ENCODE measurements at regions not wholly inside any gene's neighbourhood (a gene's known extent, or its start where the extent isn't known, plus 50 kb on each side); places are given as distances from the start of the nearest gene placed in this dataset.

GRCh38 chr6:23045280-23045679 is 475.9 kb downstream of the HDGFL1 start:
- Histone ChIP-seq H3K4me1 (ENCODE audit: control insufficient read depth, insufficient read depth, low read length) (no peaks in the 10 kb centered on the region), H3K4me3 (ENCODE audit: low read depth, low read length) (no peak overlapping the region), H3K9ac (ENCODE audit: low read length) (no peak overlapping the region), H3K27ac (ENCODE audit: low read depth, low read length) (no peak overlapping the region), H3K9me3 (ENCODE audit: control insufficient read depth, insufficient read depth, low read depth, low read length) (peaks cover 3% of the 10 kb centered on the region; the same call in 1 of the 2 replicates), H3K27me3 (ENCODE audit: control insufficient read depth, insufficient read depth, low read length) (no peaks in the 10 kb centered on the region), H3K36me3 (ENCODE audit: control insufficient read depth, insufficient read depth, low read length) (no peaks in the 10 kb centered on the region)

- Histone ChIP-seq H3K9ac (ENCODE audit: low read length) (no peak overlapping the region), H3K27ac (ENCODE audit: low read depth, low read length) (no peak overlapping the region), H3K9me3 (ENCODE audit: control insufficient read depth, insufficient read depth, low read depth, low read length) (peaks cover 32% of the 10 kb centered on the region), H3K4me3 (ENCODE audit: low read depth, low read length) (no peak overlapping the region), H3K4me1 (ENCODE audit: control insufficient read depth, insufficient read depth, low read length) (no peaks in the 10 kb centered on the region), H3K27me3 (ENCODE audit: control insufficient read depth, insufficient read depth, low read length) (no peaks in the 10 kb centered on the region), H3K36me3 (ENCODE audit: control insufficient read depth, insufficient read depth, low read length) (no peaks in the 10 kb centered on the region)
These were observed 486.2 kb downstream of the HDGFL1 start for GRCh38 chr6:23055523-23055922.

- H3K9ac ChIP-seq (ENCODE audit: low read length) = no peak overlapping the region
- no peaks in the 10 kb centered on the region for H3K27me3 ChIP-seq (ENCODE audit: control insufficient read depth, insufficient read depth, low read length)
- H3K4me1 ChIP-seq (ENCODE audit: control insufficient read depth, insufficient read depth, low read length) = no peaks in the 10 kb centered on the region
- no peak overlapping the region for H3K4me3 ChIP-seq (ENCODE audit: low read depth, low read length)
- peaks cover 22% of the 10 kb centered on the region; the same call in 1 of the 2 replicates for H3K9me3 ChIP-seq (ENCODE audit: control insufficient read depth, insufficient read depth, low read depth, low read length)
- H3K36me3 ChIP-seq (ENCODE audit: control insufficient read depth, insufficient read depth, low read length) = no peaks in the 10 kb centered on the region
- H3K27ac ChIP-seq (ENCODE audit: low read depth, low read length) = no peak overlapping the region
These were observed 504.5 kb downstream of the HDGFL1 start for GRCh38 chr6:23073821-23074220.

GRCh38 chr6:23077772-23078171 is 508.4 kb downstream of the HDGFL1 start:
- H3K9me3 ChIP-seq (ENCODE audit: control insufficient read depth, insufficient read depth, low read depth, low read length) = peaks cover 12% of the 10 kb centered on the region; the same call in 1 of the 2 replicates
- no peaks in the 10 kb centered on the region for H3K27me3 ChIP-seq (ENCODE audit: control insufficient read depth, insufficient read depth, low read length)

GRCh38 chr6:23081701-23082100 is 512.3 kb downstream of the HDGFL1 start:
- H3K4me1 ChIP-seq (ENCODE audit: control insufficient read depth, insufficient read depth, low read length) = no peaks in the 10 kb centered on the region
- no peaks in the 10 kb centered on the region for H3K36me3 ChIP-seq (ENCODE audit: control insufficient read depth, insufficient read depth, low read length)
- H3K4me3 ChIP-seq (ENCODE audit: low read depth, low read length) = no peak overlapping the region
- H3K27me3 ChIP-seq (ENCODE audit: control insufficient read depth, insufficient read depth, low read length) = no peaks in the 10 kb centered on the region
- H3K9me3 ChIP-seq (ENCODE audit: control insufficient read depth, insufficient read depth, low read depth, low read length) = no peaks in the 10 kb centered on the region
- no peak overlapping the region for H3K27ac ChIP-seq (ENCODE audit: low read depth, low read length)
- no peak overlapping the region for H3K9ac ChIP-seq (ENCODE audit: low read length)

More at GRCh38 chr6:23077772-23078171, 508.4 kb downstream of the HDGFL1 start:
- Histone ChIP-seq H3K4me3 (ENCODE audit: low read depth, low read length) (no peak overlapping the region), H3K9ac (ENCODE audit: low read length) (no peak overlapping the region), H3K27ac (ENCODE audit: low read depth, low read length) (no peak overlapping the region), H3K36me3 (ENCODE audit: control insufficient read depth, insufficient read depth, low read length) (no peaks in the 10 kb centered on the region), H3K4me1 (ENCODE audit: control insufficient read depth, insufficient read depth, low read length) (no peaks in the 10 kb centered on the region)

- Histone ChIP-seq H3K9ac (ENCODE audit: low read length) (no peak overlapping the region), H3K9me3 (ENCODE audit: control insufficient read depth, insufficient read depth, low read depth, low read length) (no peaks in the 10 kb centered on the region), H3K27me3 (ENCODE audit: control insufficient read depth, insufficient read depth, low read length) (no peaks in the 10 kb centered on the region), H3K4me3 (ENCODE audit: low read depth, low read length) (no peak overlapping the region), H3K4me1 (ENCODE audit: control insufficient read depth, insufficient read depth, low read length) (no peaks in the 10 kb centered on the region), H3K27ac (ENCODE audit: low read depth, low read length) (no peak overlapping the region), H3K36me3 (ENCODE audit: control insufficient read depth, insufficient read depth, low read length) (no peaks in the 10 kb centered on the region)
These were observed 516.7 kb downstream of the HDGFL1 start for GRCh38 chr6:23086100-23086499.

- Histone ChIP-seq H3K27me3 (ENCODE audit: control insufficient read depth, insufficient read depth, low read length) (no peaks in the 10 kb centered on the region), H3K9me3 (ENCODE audit: control insufficient read depth, insufficient read depth, low read depth, low read length) (no peaks in the 10 kb centered on the region), H3K36me3 (ENCODE audit: control insufficient read depth, insufficient read depth, low read length) (no peaks in the 10 kb centered on the region), H3K9ac (ENCODE audit: low read length) (no peak overlapping the region), H3K4me1 (ENCODE audit: control insufficient read depth, insufficient read depth, low read length) (no peaks in the 10 kb centered on the region), H3K27ac (ENCODE audit: low read depth, low read length) (no peak overlapping the region), H3K4me3 (ENCODE audit: low read depth, low read length) (no peak overlapping the region)
These were observed 518.1 kb downstream of the HDGFL1 start for GRCh38 chr6:23087471-23087870.

GRCh38 chr6:23088761-23089160 is 519.4 kb downstream of the HDGFL1 start:
- no peaks in the 10 kb centered on the region for H3K9me3 ChIP-seq (ENCODE audit: control insufficient read depth, insufficient read depth, low read depth, low read length)
- no peak overlapping the region for H3K27ac ChIP-seq (ENCODE audit: low read depth, low read length)
- no peaks in the 10 kb centered on the region for H3K4me1 ChIP-seq (ENCODE audit: control insufficient read depth, insufficient read depth, low read length)
- no peaks in the 10 kb centered on the region for H3K36me3 ChIP-seq (ENCODE audit: control insufficient read depth, insufficient read depth, low read length)
- no peak overlapping the region for H3K4me3 ChIP-seq (ENCODE audit: low read depth, low read length)
- H3K9ac ChIP-seq (ENCODE audit: low read length) = no peak overlapping the region
- no peaks in the 10 kb centered on the region for H3K27me3 ChIP-seq (ENCODE audit: control insufficient read depth, insufficient read depth, low read length)

GRCh38 chr6:23089981-23090380 is 520.6 kb downstream of the HDGFL1 start:
- no peak overlapping the region for H3K9ac ChIP-seq (ENCODE audit: low read length)
- no peaks in the 10 kb centered on the region for H3K27me3 ChIP-seq (ENCODE audit: control insufficient read depth, insufficient read depth, low read length)
- H3K9me3 ChIP-seq (ENCODE audit: control insufficient read depth, insufficient read depth, low read depth, low read length) = peaks cover 5% of the 10 kb centered on the region; the same call in 1 of the 2 replicates
- H3K27ac ChIP-seq (ENCODE audit: low read depth, low read length) = no peak overlapping the region
- H3K4me1 ChIP-seq (ENCODE audit: control insufficient read depth, insufficient read depth, low read length) = no peaks in the 10 kb centered on the region
- no peaks in the 10 kb centered on the region for H3K36me3 ChIP-seq (ENCODE audit: control insufficient read depth, insufficient read depth, low read length)
- H3K4me3 ChIP-seq (ENCODE audit: low read depth, low read length) = no peak overlapping the region

GRCh38 chr6:23091795-23092194 is 522.4 kb downstream of the HDGFL1 start:
- Histone ChIP-seq H3K36me3 (ENCODE audit: control insufficient read depth, insufficient read depth, low read length) (no peaks in the 10 kb centered on the region), H3K27me3 (ENCODE audit: control insufficient read depth, insufficient read depth, low read length) (no peaks in the 10 kb centered on the region), H3K9me3 (ENCODE audit: control insufficient read depth, insufficient read depth, low read depth, low read length) (peaks cover 14% of the 10 kb centered on the region), H3K9ac (ENCODE audit: low read length) (no peak overlapping the region), H3K4me1 (ENCODE audit: control insufficient read depth, insufficient read depth, low read length) (no peaks in the 10 kb centered on the region), H3K4me3 (ENCODE audit: low read depth, low read length) (no peak overlapping the region), H3K27ac (ENCODE audit: low read depth, low read length) (no peak overlapping the region)

GRCh38 chr6:23096876-23097275 is 527.5 kb downstream of the HDGFL1 start:
- H3K9me3 ChIP-seq (ENCODE audit: control insufficient read depth, insufficient read depth, low read depth, low read length) = peaks cover 24% of the 10 kb centered on the region
- H3K4me3 ChIP-seq (ENCODE audit: low read depth, low read length) = no peak overlapping the region
- no peak overlapping the region for H3K27ac ChIP-seq (ENCODE audit: low read depth, low read length)
- no peak overlapping the region for H3K9ac ChIP-seq (ENCODE audit: low read length)
- no peaks in the 10 kb centered on the region for H3K36me3 ChIP-seq (ENCODE audit: control insufficient read depth, insufficient read depth, low read length)
- H3K4me1 ChIP-seq (ENCODE audit: control insufficient read depth, insufficient read depth, low read length) = no peaks in the 10 kb centered on the region
- H3K27me3 ChIP-seq (ENCODE audit: control insufficient read depth, insufficient read depth, low read length) = no peaks in the 10 kb centered on the region

GRCh38 chr6:23097566-23097965 is 528.2 kb downstream of the HDGFL1 start:
- Histone ChIP-seq H3K27me3 (ENCODE audit: control insufficient read depth, insufficient read depth, low read length) (no peaks in the 10 kb centered on the region), H3K4me1 (ENCODE audit: control insufficient read depth, insufficient read depth, low read length) (no peaks in the 10 kb centered on the region), H3K9ac (ENCODE audit: low read length) (no peak overlapping the region), H3K36me3 (ENCODE audit: control insufficient read depth, insufficient read depth, low read length) (no peaks in the 10 kb centered on the region), H3K4me3 (ENCODE audit: low read depth, low read length) (no peak overlapping the region), H3K9me3 (ENCODE audit: control insufficient read depth, insufficient read depth, low read depth, low read length) (peaks cover 24% of the 10 kb centered on the region), H3K27ac (ENCODE audit: low read depth, low read length) (no peak overlapping the region)

All from HUES6 (cell line).